ENCODE measurements at regions not wholly inside any gene's neighbourhood (a gene's known extent, or its start where the extent isn't known, plus 50 kb on each side); places are given as distances from the start of the nearest gene placed in this dataset.

DNA sequence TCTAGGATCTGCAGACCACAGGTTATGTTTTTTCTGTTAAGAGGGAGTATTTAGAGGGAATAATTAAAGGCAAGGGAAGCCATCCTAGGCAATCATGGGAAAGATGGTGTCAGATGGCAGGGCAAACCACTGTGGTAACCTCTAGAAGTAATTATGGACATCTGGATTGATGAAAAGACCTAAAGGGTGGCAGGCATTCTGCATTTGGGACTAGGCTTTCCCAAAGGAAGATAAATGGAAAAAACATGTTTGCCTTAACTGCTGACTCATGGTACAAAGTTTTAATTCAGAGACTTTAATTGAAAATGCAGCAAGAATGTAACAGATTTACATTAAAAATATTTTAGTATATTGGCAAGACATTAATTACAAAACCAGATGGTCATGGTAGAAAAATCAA, 88.1 kb downstream of the TMEM30B start:
- Mint-ChIP-seq H3K27ac (no peak overlapping the region), H3K9me3 (peaks cover 5% of the 10 kb centered on the region), H3K4me3 (no peak overlapping the region), H3K4me1 (peaks cover 9% of the 10 kb centered on the region), H3K27me3 (ENCODE audit: low read depth) (peaks cover 15% of the 10 kb centered on the region), H3K36me3 (no peaks in the 10 kb centered on the region)
- no peak for DNase-seq (ENCODE audit: low spot score in 2 of 2, unreplicated experiment in 2 of 2)
- no peak for TF ChIP-seq CTCF (IDR thresholded peaks at IDR 0.05; ENCODE audit: unreplicated experiment)

- H3K4me3 Mint-ChIP-seq = no peak overlapping the region
- DNase-seq (ENCODE audit: low spot score in 2 of 2, unreplicated experiment in 2 of 2) = no peak
- H3K27ac Mint-ChIP-seq = no peak overlapping the region
- peaks cover 21% of the 10 kb centered on the region for H3K4me1 Mint-ChIP-seq
- H3K9me3 Mint-ChIP-seq = peaks cover 5% of the 10 kb centered on the region
- no peak for TF ChIP-seq CTCF (IDR thresholded peaks at IDR 0.05; ENCODE audit: unreplicated experiment)
- peaks cover 11% of the 10 kb centered on the region for H3K27me3 Mint-ChIP-seq (ENCODE audit: low read depth)
- no peaks in the 10 kb centered on the region for H3K36me3 Mint-ChIP-seq
These were observed 89.4 kb downstream of the TMEM30B start for GRCh38 chr14:61191733-61192132.

DNA sequence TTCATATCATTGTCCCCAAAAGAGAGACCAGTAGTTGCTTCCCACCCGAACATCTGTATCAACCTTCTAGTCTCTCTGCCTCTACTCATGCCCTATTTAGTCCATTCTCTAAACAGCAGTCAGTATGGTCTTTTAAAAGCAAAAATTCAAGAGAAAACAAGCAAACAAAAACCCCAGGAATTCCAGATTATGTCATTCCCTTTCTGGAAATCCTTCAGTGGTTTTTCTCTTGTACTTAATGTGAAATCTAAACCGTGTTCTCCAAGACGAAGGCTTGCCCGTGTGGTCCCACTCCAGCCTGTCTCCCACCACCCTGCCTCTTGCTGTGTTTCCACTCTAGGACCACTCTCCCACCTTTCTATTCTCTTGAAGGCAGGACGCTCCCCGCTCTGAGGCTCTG, 90.8 kb downstream of the TMEM30B start:
- DNase-seq (ENCODE audit: low spot score in 2 of 2, unreplicated experiment in 2 of 2) = no peak
- H3K4me1 Mint-ChIP-seq = peaks cover 28% of the 10 kb centered on the region
- H3K9me3 Mint-ChIP-seq = peaks cover under 1% of the 10 kb centered on the region
- no peak for TF ChIP-seq CTCF (IDR thresholded peaks at IDR 0.05; ENCODE audit: unreplicated experiment)
- no peaks in the 10 kb centered on the region for H3K36me3 Mint-ChIP-seq
- no peak overlapping the region for H3K4me3 Mint-ChIP-seq
- H3K27me3 Mint-ChIP-seq (ENCODE audit: low read depth) = peaks cover 11% of the 10 kb centered on the region
- no peak overlapping the region for H3K27ac Mint-ChIP-seq

DNA sequence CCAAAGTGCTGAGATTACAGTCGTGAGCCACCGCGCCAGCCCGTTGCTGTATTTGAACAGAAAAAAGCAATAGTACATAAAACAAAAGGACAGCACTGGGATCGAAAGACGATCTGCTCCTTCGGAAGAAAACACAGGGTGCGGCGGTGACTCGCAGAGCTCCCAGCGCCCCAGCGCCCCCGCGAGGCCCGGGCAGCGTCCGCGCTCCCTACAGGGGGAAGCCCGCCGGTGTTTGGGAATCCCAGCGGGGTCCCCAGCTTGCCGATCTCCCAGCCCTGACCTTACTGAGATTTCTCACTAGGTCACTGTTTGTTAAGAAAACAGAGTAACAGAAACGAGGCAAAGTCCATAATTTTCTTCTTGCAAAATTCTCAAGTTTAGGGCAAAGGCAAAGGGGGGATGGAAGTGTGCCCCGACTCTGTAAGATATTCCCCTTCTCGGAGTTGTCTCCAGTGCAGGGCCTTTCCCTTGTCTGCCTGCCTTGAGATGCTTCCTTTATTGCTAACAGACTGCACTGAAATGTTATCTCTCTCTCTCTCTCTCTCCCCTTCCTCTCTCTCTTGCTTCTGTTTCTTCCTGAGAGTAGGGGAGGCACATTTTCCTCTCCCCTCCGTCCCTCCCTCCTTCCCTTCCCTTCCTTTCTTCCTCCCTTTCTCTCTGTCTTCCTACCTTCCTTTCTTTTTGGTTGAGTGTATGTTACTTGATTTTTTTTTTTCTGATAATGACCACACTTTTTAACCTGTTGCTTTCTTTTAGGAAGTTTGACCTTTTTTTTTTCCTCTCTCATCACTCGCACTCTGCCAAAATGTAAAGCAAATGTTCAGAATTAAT, 91.9 kb downstream of the TMEM30B start:
- H3K36me3 Mint-ChIP-seq = no peaks in the 10 kb centered on the region
- DNase-seq (ENCODE audit: low spot score in 2 of 2, unreplicated experiment in 2 of 2) = peak; percentile 34 to 62
- peak overlapping the region; percentile 5 for H3K27ac Mint-ChIP-seq
- peaks cover 28% of the 10 kb centered on the region for H3K4me1 Mint-ChIP-seq
- peaks cover 11% of the 10 kb centered on the region for H3K27me3 Mint-ChIP-seq (ENCODE audit: low read depth)
- peak overlapping the region; percentile 51 for H3K4me3 Mint-ChIP-seq
- no peak for TF ChIP-seq CTCF (IDR thresholded peaks at IDR 0.05; ENCODE audit: unreplicated experiment)
- H3K9me3 Mint-ChIP-seq = no peaks in the 10 kb centered on the region

DNA sequence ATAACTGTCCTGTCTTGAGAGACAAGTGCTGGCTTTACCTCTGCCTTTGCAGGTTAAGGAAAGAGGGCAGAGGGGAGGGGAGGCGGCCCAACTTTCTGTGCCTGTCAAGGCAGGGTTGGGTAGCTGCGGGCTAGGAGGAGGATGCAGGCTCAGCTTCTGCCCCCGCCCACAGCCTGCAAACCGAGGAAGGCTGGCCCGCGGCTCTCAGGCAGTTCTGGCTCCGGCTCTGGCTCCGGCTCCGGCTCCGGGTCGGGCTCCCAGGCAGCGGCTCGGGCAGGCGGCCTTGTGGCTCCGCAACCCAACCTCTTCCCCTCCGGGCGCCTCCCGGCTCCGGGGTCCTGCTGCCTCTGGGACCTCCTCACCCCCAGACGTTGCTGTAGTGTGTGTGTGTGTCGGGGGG, 92.9 kb downstream of the TMEM30B start:
- H3K9me3 Mint-ChIP-seq = no peaks in the 10 kb centered on the region
- no peak for TF ChIP-seq CTCF (IDR thresholded peaks at IDR 0.05; ENCODE audit: unreplicated experiment)
- H3K36me3 Mint-ChIP-seq = no peaks in the 10 kb centered on the region
- H3K27ac Mint-ChIP-seq = no peak overlapping the region
- H3K4me3 Mint-ChIP-seq = no peak overlapping the region
- no peak for DNase-seq (ENCODE audit: low spot score in 2 of 2, unreplicated experiment in 2 of 2)
- peaks cover 28% of the 10 kb centered on the region for H3K4me1 Mint-ChIP-seq
- H3K27me3 Mint-ChIP-seq (ENCODE audit: low read depth) = peaks cover 11% of the 10 kb centered on the region
